ENCODE measurements at regions not wholly inside any gene's neighbourhood (a gene's known extent, or its start where the extent isn't known, plus 50 kb on each side); places are given as distances from the start of the nearest gene placed in this dataset.
A peak's percentile ranks its signal among the peaks of the same experiment; 100 is the strongest.

GRCh38 chr1:63713627-63714481 lies 60.0 kb upstream of the ROR1 start:
- peaks cover 5% of the 10 kb centered on the region for H3K4me1 Mint-ChIP-seq
- no peaks in the 10 kb centered on the region for H3K36me3 Mint-ChIP-seq (ENCODE audit: low read depth)
- no peak overlapping the region for H3K4me3 ChIP-seq
- peaks cover 1% of the 10 kb centered on the region for H3K27me3 Mint-ChIP-seq (ENCODE audit: insufficient read depth, low read depth, poor library complexity)
- no peaks in the 10 kb centered on the region for H3K79me2 ChIP-seq (replicated peaks; ENCODE audit: insufficient read depth)
- ATAC-seq, result peak; percentile 82
- H3K4me1 ChIP-seq (ENCODE audit: insufficient read depth), result peaks cover 15% of the 10 kb centered on the region
- H3F3A ChIP-seq (replicated peaks; ENCODE audit: low read depth), result no peaks in the 10 kb centered on the region
- H3K27ac Mint-ChIP-seq, result no peak overlapping the region
- no peak overlapping the region for H3K4me3 Mint-ChIP-seq
- no peaks in the 10 kb centered on the region for H4K20me1 ChIP-seq (replicated peaks; ENCODE audit: insufficient read depth)
- no peaks in the 10 kb centered on the region for H3K9me2 ChIP-seq (ENCODE audit: insufficient read depth)
- H3K27me3 ChIP-seq (ENCODE audit: insufficient read depth), result no peaks in the 10 kb centered on the region
- 0 out of 2 replicates have a peak overlapping the region, but pooled peaks have one; percentile 11 for H3K27ac ChIP-seq (ENCODE audit: low read depth)
- TF ChIP-seq ZNF114 (CRISPR knock-in tag; IDR thresholded peaks at IDR 0.05), result no peak
- TF ChIP-seq CTCF (conservative IDR thresholded peaks at IDR 0.05; ENCODE audit: low read depth in 2 of 2), result no peak
- no peak for TF ChIP-seq STAT1 (IDR thresholded peaks at IDR 0.05; ENCODE audit: unreplicated experiment)
- TF ChIP-seq REST (IDR thresholded peaks at IDR 0.05; ENCODE audit: unreplicated experiment), result no peak
- TF ChIP-seq ZNF462 (CRISPR knock-in tag; IDR thresholded peaks at IDR 0.05), result no peak
- no peak for TF ChIP-seq POLR2AphosphoS5 (IDR thresholded peaks at IDR 0.05; ENCODE audit: low read depth)
- no peak for TF ChIP-seq EZH2 (IDR thresholded peaks at IDR 0.05; ENCODE audit: low read depth, unreplicated experiment)
- TF ChIP-seq ETS1 (IDR thresholded peaks at IDR 0.05), result no peak
- TF ChIP-seq ZNF331 (CRISPR knock-in tag; IDR thresholded peaks at IDR 0.05; ENCODE audit: low read depth), result no peak
- no peak for TF ChIP-seq EZH2phosphoT487 (IDR thresholded peaks at IDR 0.05; ENCODE audit: unreplicated experiment)
- no peak for TF ChIP-seq NANOG (IDR thresholded peaks at IDR 0.05; ENCODE audit: borderline replicate concordance)
- TF ChIP-seq JUNB (IDR thresholded peaks at IDR 0.05; ENCODE audit: unreplicated experiment), result no peak
- no peak for TF ChIP-seq CREB1 (CRISPR knock-in tag; IDR thresholded peaks at IDR 0.05; ENCODE audit: low read depth)
- H2AFZ ChIP-seq, result no peak overlapping the region
- no peaks in the 10 kb centered on the region for H3K36me3 ChIP-seq (ENCODE audit: insufficient read depth)
- H3K4me2 ChIP-seq, result no peak overlapping the region
- no peak for DNase-seq (ENCODE audit: low spot score)
- H3K9me3 Mint-ChIP-seq, result no peaks in the 10 kb centered on the region

Data from GM23338 (cell line).